GM19452 (cell line): ENCODE measurements at regions not wholly inside any gene's neighbourhood (a gene's known extent, or its start where the extent isn't known, plus 50 kb on each side); places are given as distances from the start of the nearest gene placed in this dataset.
"Not testable (repeated sequence)": the region's sequence is repeated elsewhere in the genome, so short reads cannot be mapped to it uniquely, and the experiment has no call there.

Source experiments
- ATAC-seq: cut with Tn5 transposase; IDR thresholded peaks from one replicate; pipeline ENCODE4 v1.9.1; 2021; ENCODE audit not compliant: unreplicated experiment

GRCh38 chr16:61210076-61210475, 826.2 kb downstream of the CDH8 start:
- no peak for ATAC-seq

- ATAC-seq, result no peak
These were observed 841.2 kb downstream of the CDH8 start for GRCh38 chr16:61195006-61195405.

- no peak for ATAC-seq
These were observed 841.7 kb downstream of the CDH8 start for GRCh38 chr16:61194573-61194972.

- ATAC-seq, result no peak
These were observed 853.8 kb downstream of the CDH8 start for GRCh38 chr16:61182391-61182790.

- ATAC-seq, result no peak
These were observed 854.3 kb downstream of the CDH8 start for GRCh38 chr16:61181982-61182381.

- no peak for ATAC-seq
These were observed 856.7 kb downstream of the CDH8 start for GRCh38 chr16:61179561-61179960.

GRCh38 chr16:61165797-61166196, 870.4 kb downstream of the CDH8 start:
- ATAC-seq, result no peak

- ATAC-seq, result no peak
These were observed 885.9 kb downstream of the CDH8 start for GRCh38 chr16:61150351-61150750.

- no peak for ATAC-seq
These were observed 886.5 kb downstream of the CDH8 start for GRCh38 chr16:61149709-61150108.

- ATAC-seq, result no peak
These were observed 887.3 kb downstream of the CDH8 start for GRCh38 chr16:61148930-61149329.

- ATAC-seq, result no peak
These were observed 889.8 kb downstream of the CDH8 start for GRCh38 chr16:61146429-61146828.

- no peak for ATAC-seq
These were observed 904.8 kb downstream of the CDH8 start for GRCh38 chr16:61131447-61131846.

- ATAC-seq, result no peak
These were observed 907.5 kb downstream of the CDH8 start for GRCh38 chr16:61128545-61129323.

- ATAC-seq, result no peak
These were observed 930.7 kb downstream of the CDH8 start for GRCh38 chr16:61105544-61105943.

GRCh38 chr16:61098505-61098904, 937.7 kb downstream of the CDH8 start:
- ATAC-seq, result no peak

- not testable (repeated sequence) for ATAC-seq
These were observed 944.9 kb downstream of the CDH8 start for GRCh38 chr16:61091300-61091699.

- ATAC-seq, result no peak
These were observed 952.5 kb downstream of the CDH8 start for GRCh38 chr16:61083711-61084110.

GRCh38 chr16:61074324-61074723, 961.9 kb downstream of the CDH8 start:
- no peak for ATAC-seq

GRCh38 chr16:61057635-61058034, 978.6 kb downstream of the CDH8 start:
- no peak for ATAC-seq

- no peak for ATAC-seq
These were observed 985.7 kb downstream of the CDH8 start for GRCh38 chr16:61050547-61050946.

GRCh38 chr16:61045931-61046330, 990.3 kb downstream of the CDH8 start:
- ATAC-seq, result no peak

GRCh38 chr16:61042737-61043136, 993.5 kb downstream of the CDH8 start:
- ATAC-seq, result no peak

- ATAC-seq, result no peak
These were observed 1005.6 kb downstream of the CDH8 start for GRCh38 chr16:61030616-61031015.
